GM10248 (cell line): ENCODE measurements at regions not wholly inside any gene's neighbourhood (a gene's known extent, or its start where the extent isn't known, plus 50 kb on each side); places are given as distances from the start of the nearest gene placed in this dataset.

Experiments
- CTCF ChIA-PET: fragments of 300-600 bp; sonication (Branson Sonifier 250); formaldehyde crosslinking; extraction: SDS; loops from one replicate; lab custom pipeline; 2021; ENCODE audit warnings: antibody characterized with exemption; lab: Yijun Ruan, JAX
- POLR2A ChIA-PET: fragments of 350-650 bp; sonication (Branson Sonifier 250); formaldehyde crosslinking; extraction: SDS; loops from one replicate; lab custom pipeline; 2020; ENCODE audit warnings: antibody characterized with exemption; lab: Yijun Ruan, JAX
- DNase-seq: peaks from one replicate; pipeline ENCODE4 v3.0.0; 2012; ENCODE audit errors: extremely low spot score
- CTCF ChIP-seq: IDR thresholded peaks from 2 replicates; pipeline ENCODE4 v1.5.1; 2012; ENCODE audit warnings: mild to moderate bottlenecking, low read depth; ENCODE audit errors: extremely low read depth, missing control alignments, control extremely low read depth

DNA sequence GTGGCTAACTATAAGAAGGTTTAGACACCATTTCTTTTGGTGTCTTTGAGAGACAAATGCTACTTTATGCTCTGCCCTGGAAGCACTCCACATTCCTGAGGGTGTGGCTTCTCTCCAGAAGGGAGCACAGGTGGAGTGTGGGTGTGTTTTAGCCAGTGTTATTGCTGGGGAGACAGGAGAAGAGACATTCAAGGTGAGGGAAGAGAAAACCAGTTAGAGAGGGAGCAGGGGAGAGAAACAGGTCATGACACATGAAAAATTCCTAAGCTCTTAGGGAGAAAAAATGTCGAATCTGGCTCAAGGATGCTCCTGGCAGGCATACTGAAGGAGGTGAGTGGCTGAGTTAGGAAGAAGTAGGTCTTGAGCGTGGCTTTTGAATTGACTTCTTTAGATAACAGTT lies 292.8 kb downstream of the CLIC5 start:
- no peak for TF ChIP-seq CTCF
- POLR2A ChIA-PET = interaction anchor here (0.7 kb wide), 1 partner anchor 108 kb away, joined by 4 read pairs; no protein-coding TSS in a partner anchor
- CTCF ChIA-PET = interaction anchor here (1.5 kb wide), 1 partner anchor 9 kb away, joined by 4 read pairs; no protein-coding TSS in a partner anchor
- DNase-seq = no peak

- TF ChIP-seq CTCF = no peak
- POLR2A ChIA-PET = no interaction called here
- CTCF ChIA-PET = interaction anchor here (0.9 to 1.4 kb wide), 3 partner anchors 123 to 1066 kb away, joined by 3 to 4 read pairs (median 3); no protein-coding TSS in a partner anchor
- DNase-seq = no peak
Observed at GRCh38 chr6:45721665-45722064, 294.0 kb downstream of the CLIC5 start.

DNA sequence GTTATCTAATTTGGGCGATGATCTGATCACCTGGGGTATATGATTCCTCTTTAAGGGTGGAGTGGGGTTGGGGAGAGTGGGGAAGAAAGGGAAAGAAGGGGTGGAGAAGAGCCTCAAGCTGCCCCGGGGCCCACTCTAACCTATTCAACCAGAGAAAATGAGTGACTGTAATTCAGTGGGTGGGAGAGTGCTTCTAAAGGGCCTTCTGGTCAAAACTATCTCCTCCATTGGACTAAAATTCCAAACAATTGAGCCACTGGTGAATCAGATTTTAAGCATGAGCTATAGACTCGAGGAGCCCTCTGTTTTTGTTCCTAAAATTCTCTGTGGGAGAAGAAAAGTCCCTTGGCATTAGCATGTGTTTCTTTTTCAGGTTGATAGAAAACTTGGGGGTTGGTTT lies 296.8 kb downstream of the CLIC5 start:
- DNase-seq = no peak
- ChIA-PET CTCF (interaction anchor here (0.9 to 2.0 kb wide), 4 partner anchors 9 to 1243 kb away, joined by 3 to 6 read pairs (median 4); no protein-coding TSS in a partner anchor), POLR2A (no interaction called here)
- TF ChIP-seq CTCF = no peak

GRCh38 chr6:45718131-45718530 lies 297.5 kb downstream of the CLIC5 start:
- DNase-seq = no peak
- TF ChIP-seq CTCF = no peak
- POLR2A ChIA-PET = no interaction called here
- CTCF ChIA-PET = interaction anchor here (1.0 to 2.0 kb wide), 3 partner anchors 9 to 15 kb away, joined by 3 to 6 read pairs (median 5); no protein-coding TSS in a partner anchor

DNA sequence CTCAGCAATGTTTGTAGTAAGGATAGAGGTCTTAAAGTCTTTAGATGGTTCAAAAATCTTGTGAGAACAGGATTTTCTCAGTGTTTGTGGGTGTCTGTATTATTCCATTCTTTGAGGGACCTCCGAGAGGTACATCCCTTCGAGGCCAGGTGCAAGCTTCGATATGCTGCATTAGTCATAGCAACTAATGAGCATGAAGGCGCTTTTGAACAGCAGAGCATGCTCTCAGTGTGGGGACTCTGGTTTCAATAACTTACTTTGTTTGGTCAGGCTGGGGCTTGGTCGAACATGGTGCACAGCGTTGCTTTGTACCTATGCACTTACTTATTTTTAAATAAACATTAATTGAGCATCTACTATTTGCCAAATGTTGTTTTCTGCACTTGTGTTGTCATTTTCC lies 297.9 kb downstream of the CLIC5 start:
- no peak for DNase-seq
- CTCF ChIA-PET = interaction anchor here (1.6 kb wide), 1 partner anchor 10 kb away, joined by 4 read pairs; no protein-coding TSS in a partner anchor
- POLR2A ChIA-PET = no interaction called here
- no peak for TF ChIP-seq CTCF

- CTCF ChIA-PET = interaction anchor here (1.4 to 1.6 kb wide), 3 partner anchors 8 to 206 kb away, joined by 3 to 5 read pairs (median 4); no protein-coding TSS in a partner anchor
- POLR2A ChIA-PET = no interaction called here
- DNase-seq = no peak
Observed at GRCh38 chr6:45717027-45717426, 298.6 kb downstream of the CLIC5 start.

More at GRCh38 chr6:45717027-45717426, 298.6 kb downstream of the CLIC5 start:
- no peak for TF ChIP-seq CTCF
